Mammary epithelial cell (primary cell): ENCODE measurements at regions not wholly inside any gene's neighbourhood (a gene's known extent, or its start where the extent isn't known, plus 50 kb on each side); places are given as distances from the start of the nearest gene placed in this dataset.

ENCODE experiments used
- CTCF ChIP-seq, 2 donors: IDR thresholded peaks in 1 of 2; conservative IDR thresholded peaks in 1 of 2; 2 replicates each; pipeline ENCODE4 v1.5.1; 2011 to 2012; ENCODE audit warnings: inconsistent platforms in 2 of 2, low read length in 2 of 2, mild to moderate bottlenecking in 2 of 2, control low read depth in 1 of 2, low read depth in 1 of 2; ENCODE audit not compliant: insufficient read depth in 1 of 2; ENCODE audit errors: extremely low read depth in 1 of 2
- EZH2 ChIP-seq: IDR thresholded peaks from 2 replicates; pipeline ENCODE4 v1.6.1; 2012; ENCODE audit warnings: low read length, inconsistent platforms, borderline replicate concordance

DNA sequence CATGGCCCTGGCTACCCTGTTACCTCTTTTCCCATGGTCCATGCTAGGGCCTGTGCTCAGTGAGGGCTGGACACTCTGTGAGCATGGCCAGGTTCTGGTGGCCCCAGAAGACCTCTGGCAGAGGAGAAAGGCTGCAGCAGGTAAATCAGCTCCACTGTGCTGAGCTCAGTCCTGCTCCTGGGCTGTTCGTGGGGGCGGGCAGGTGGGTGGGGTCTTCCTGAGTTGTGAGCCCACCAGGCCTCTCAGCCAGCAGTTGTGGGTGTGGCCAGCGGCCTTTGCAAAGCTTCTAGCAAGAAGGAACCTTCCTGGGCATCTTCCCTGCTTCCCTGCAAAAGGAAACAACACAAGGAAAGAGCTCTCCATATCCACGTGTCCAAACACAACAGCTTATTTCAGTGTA is 85.3 kb upstream of the STX18 start:
- no peak for TF ChIP-seq CTCF (conservative IDR thresholded peaks at IDR 0.05 in 1 of 2, IDR thresholded peaks at IDR 0.05 in 1 of 2; ENCODE audit: extremely low read depth in 1 of 2, insufficient read depth in 1 of 2, low read depth in 1 of 2, low read length in 2 of 2)
- no peak for TF ChIP-seq EZH2
